ENCODE measurements at regions not wholly inside any gene's neighbourhood (a gene's known extent, or its start where the extent isn't known, plus 50 kb on each side); places are given as distances from the start of the nearest gene placed in this dataset.

GRCh38 chr4:54473077-54473545, 184.6 kb upstream of the KIT start:
- H3K36me3 ChIP-seq (replicated peaks in 1 of 2; ENCODE audit: control insufficient read depth in 1 of 2, insufficient read depth in 2 of 2, low read length in 1 of 2) = no peaks in the 10 kb centered on the region
- H3K4me1 ChIP-seq (ENCODE audit: control insufficient read depth in 1 of 2, insufficient read depth in 2 of 2, low read depth in 1 of 2, low read length in 1 of 2) = no peaks in the 10 kb centered on the region
- H3K4me2 ChIP-seq = no peak overlapping the region
- no peaks in the 10 kb centered on the region for H3K79me2 ChIP-seq (ENCODE audit: insufficient read depth)
- no peaks in the 10 kb centered on the region for H3K9me2 ChIP-seq
- CTCF ChIA-PET = no interaction called here
- TF ChIP-seq FOXM1 (IDR thresholded peaks at IDR 0.05; ENCODE audit: low read depth) (no peak), GATA2 (CRISPR knock-in tag; IDR thresholded peaks at IDR 0.05) (no peak), EZH2phosphoT487 (IDR thresholded peaks at IDR 0.05; ENCODE audit: borderline replicate concordance, low read depth) (no peak), SIN3A (IDR thresholded peaks at IDR 0.05; ENCODE audit: borderline replicate concordance, low read depth, low read length) (no peak), JUND (IDR thresholded peaks at IDR 0.05) (no peak), TCF12 (IDR thresholded peaks at IDR 0.05) (no peak), PBX3 (IDR thresholded peaks at IDR 0.05) (no peak), GABPA (IDR thresholded peaks at IDR 0.05; ENCODE audit: low read depth) (no peak), NFIC (IDR thresholded peaks at IDR 0.05; ENCODE audit: borderline replicate concordance) (no peak), NRF1 (IDR thresholded peaks at IDR 0.05; ENCODE audit: low read depth, low read length) (no peak), ELF1 (IDR thresholded peaks at IDR 0.05) (no peak), ZBTB33 (IDR thresholded peaks at IDR 0.05; ENCODE audit: borderline replicate concordance, low read depth) (no peak)
- DNase-seq = no peak
- POLR2A ChIA-PET = no interaction called here
- no peaks in the 10 kb centered on the region for H4K20me1 ChIP-seq (ENCODE audit: insufficient read depth)
- H3F3A ChIP-seq (replicated peaks; ENCODE audit: insufficient read depth) = no peaks in the 10 kb centered on the region
- H3K27ac ChIP-seq (ENCODE audit: low read depth in 2 of 2, low read length in 1 of 2) = no peak overlapping the region
- no peak overlapping the region for H3K4me3 ChIP-seq (ENCODE audit: low read depth in 2 of 2, low read length in 1 of 2)
- no peaks in the 10 kb centered on the region for H3K27me3 ChIP-seq (ENCODE audit: insufficient read depth)
- H2AFZ ChIP-seq (ENCODE audit: low read depth) = no peak overlapping the region
- no peaks in the 10 kb centered on the region for H3K9me3 ChIP-seq
- H3K9ac ChIP-seq = no peak overlapping the region
- 38% methylated on average over 7 of the region's 7 CpGs for whole genome bisulfite sequencing (ENCODE audit: low lambda C conversion rate)

- WGBS (ENCODE audit: low lambda C conversion rate) = 45% methylated on average over 6 of the region's 6 CpGs
- Histone ChIP-seq H3K4me2 (no peak overlapping the region), H3K9ac (no peak overlapping the region), H2AFZ (ENCODE audit: low read depth) (no peak overlapping the region), H3K9me2 (no peaks in the 10 kb centered on the region), H3K4me1 (ENCODE audit: control insufficient read depth in 1 of 2, insufficient read depth in 2 of 2, low read depth in 1 of 2, low read length in 1 of 2) (no peaks in the 10 kb centered on the region), H3K79me2 (ENCODE audit: insufficient read depth) (no peaks in the 10 kb centered on the region), H3K4me3 (ENCODE audit: low read depth in 2 of 2, low read length in 1 of 2) (no peak overlapping the region), H3K27ac (ENCODE audit: low read depth in 2 of 2, low read length in 1 of 2) (no peak overlapping the region), H3K36me3 (replicated peaks in 1 of 2; ENCODE audit: control insufficient read depth in 1 of 2, insufficient read depth in 2 of 2, low read length in 1 of 2) (no peaks in the 10 kb centered on the region), H4K20me1 (ENCODE audit: insufficient read depth) (no peaks in the 10 kb centered on the region), H3K9me3 (no peaks in the 10 kb centered on the region), H3K27me3 (ENCODE audit: insufficient read depth) (no peaks in the 10 kb centered on the region), H3F3A (replicated peaks; ENCODE audit: insufficient read depth) (no peaks in the 10 kb centered on the region)
- no peak for DNase-seq
- POLR2A ChIA-PET = no interaction called here
- CTCF ChIA-PET = no interaction called here
- TF ChIP-seq PBX3 (IDR thresholded peaks at IDR 0.05) (no peak), YY1 (IDR thresholded peaks at IDR 0.05; ENCODE audit: low read depth) (no peak), GABPA (IDR thresholded peaks at IDR 0.05; ENCODE audit: low read depth) (no peak), POLR2AphosphoS5 (IDR thresholded peaks at IDR 0.05; ENCODE audit: low read depth, low read length) (no peak), MXI1 (IDR thresholded peaks at IDR 0.05; ENCODE audit: low read depth, low read length) (no peak), ZBTB33 (IDR thresholded peaks at IDR 0.05; ENCODE audit: borderline replicate concordance, low read depth) (no peak), NRF1 (IDR thresholded peaks at IDR 0.05; ENCODE audit: low read depth, low read length) (no peak), RXRA (IDR thresholded peaks at IDR 0.05; ENCODE audit: borderline replicate concordance, low read depth) (no peak)
Observed at GRCh38 chr4:54473798-54474197, 184.0 kb upstream of the KIT start.
